ENCODE measurements at regions not wholly inside any gene's neighbourhood (a gene's known extent, or its start where the extent isn't known, plus 50 kb on each side); places are given as distances from the start of the nearest gene placed in this dataset.
"Not testable (repeated sequence)": the region's sequence is repeated elsewhere in the genome, so short reads cannot be mapped to it uniquely, and the experiment has no call there.

- DNase-seq = no peak
These were observed 69.7 kb downstream of the GLYATL1 start for GRCh38 chr11:59008947-59009346.

DNA sequence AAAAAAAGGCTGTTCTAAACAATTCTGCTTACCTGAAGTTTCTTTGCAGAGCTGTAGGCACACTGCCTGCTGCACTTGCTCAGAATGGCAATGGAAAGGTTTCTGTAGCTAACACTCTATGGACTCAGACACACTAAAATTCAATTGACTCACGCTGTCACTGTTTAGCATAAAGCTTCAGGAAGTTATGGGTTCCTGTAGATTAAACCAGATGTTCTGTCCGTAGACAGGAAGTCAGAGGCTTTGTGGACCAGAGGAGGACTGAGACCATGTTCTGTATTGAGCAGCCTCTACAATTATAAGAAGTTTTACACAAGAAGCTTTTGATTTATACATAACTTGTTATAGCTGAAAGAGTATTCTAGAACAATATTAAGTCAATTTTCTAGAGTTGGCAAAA is 70.4 kb downstream of the GLYATL1 start:
- DNase-seq = peak; percentile 19

DNA sequence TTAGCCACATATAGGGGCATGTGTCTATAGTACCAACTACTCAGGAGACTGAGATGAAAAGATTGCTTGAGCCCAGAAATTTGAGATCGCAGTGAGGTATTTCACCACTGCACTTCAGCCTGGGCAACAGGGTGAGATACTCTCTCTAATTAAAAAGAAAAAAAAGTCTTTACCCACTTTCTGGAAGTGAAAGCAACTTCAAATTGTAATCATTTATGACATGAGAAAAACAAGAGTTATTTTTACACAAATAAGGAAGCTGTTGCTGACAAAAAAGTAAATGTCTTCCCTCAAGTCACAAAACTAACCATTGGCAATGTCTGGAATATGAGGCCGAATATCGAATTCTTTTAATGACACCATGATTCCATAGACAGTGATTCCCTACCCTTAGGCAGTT is 71.4 kb downstream of the GLYATL1 start:
- no peak for DNase-seq

DNA sequence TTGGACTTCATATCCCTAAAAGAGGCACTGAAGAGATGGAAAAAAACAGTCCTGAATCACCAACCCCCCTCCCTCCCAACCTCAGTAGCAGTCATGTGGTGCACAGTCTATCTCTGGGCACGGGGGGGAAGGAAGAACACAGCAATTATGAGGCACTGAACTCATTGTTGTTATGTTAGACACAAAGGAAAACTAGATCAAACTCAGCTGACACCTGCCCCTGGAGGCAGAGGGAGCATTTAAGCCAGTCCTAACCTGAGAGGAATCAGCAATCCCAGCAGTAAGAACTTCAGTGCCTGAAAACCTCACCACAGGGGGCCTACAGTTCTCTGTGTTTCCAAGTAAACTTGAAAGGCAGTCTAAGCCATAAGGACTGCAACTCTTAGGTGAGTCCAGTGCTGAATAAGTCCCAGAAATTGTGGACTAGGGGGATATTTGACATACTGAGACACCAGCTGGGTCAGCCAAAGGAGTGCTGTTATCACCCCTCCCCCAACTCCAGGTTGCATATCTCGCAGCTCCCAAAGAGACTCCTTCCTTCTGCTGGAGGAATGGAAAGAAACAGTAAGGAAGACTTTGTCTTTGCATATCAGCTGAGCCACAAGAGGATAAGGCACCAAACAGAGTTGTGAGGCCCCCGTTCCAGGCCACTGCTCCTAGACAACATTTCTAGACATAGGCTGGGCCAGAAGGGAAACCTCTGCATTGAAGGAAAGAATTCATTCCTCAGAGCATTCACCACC is 72.5 kb downstream of the GLYATL1 start:
- no peak for DNase-seq

DNA sequence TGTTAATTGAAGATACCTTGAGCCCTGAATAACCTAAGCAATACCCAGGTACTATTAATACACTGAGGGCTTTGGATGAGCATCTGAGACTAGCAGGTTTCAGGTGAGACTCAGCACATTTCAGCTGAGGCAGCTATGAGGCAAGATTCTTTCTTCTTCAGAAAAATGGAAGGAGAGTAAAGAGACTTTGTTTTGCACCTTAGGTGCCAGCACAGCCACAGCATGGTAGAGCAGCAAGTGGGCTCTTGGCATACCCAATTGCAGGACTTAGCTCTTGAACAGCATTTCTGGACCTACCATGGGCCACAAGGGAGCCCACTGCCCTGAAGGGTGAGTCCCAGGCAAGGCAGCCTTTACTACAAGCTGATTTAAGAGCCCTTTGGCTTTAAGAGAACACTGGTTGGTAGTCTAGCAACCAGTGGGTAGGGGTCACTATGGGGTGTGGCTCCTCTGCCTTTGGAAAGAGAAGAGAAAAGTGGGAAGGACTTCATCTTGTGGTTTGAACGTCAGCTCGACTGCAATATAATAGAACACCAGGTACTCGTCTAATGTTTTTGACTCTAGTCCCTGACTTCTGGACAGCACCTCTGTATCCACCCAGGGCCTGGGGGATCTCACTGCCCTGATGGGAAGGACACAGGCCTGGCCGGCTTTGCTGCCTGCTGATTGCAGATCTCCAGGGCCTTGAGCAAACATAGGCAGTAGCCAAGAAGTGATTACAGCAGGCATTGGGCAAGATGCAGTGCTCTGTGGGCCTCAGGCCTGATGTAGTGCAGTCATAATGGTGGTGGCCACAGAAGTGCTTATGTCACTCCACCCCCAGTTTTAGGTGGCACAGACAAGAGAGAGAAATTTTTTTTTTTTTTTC is 73.3 kb downstream of the GLYATL1 start:
- DNase-seq = no peak

DNA sequence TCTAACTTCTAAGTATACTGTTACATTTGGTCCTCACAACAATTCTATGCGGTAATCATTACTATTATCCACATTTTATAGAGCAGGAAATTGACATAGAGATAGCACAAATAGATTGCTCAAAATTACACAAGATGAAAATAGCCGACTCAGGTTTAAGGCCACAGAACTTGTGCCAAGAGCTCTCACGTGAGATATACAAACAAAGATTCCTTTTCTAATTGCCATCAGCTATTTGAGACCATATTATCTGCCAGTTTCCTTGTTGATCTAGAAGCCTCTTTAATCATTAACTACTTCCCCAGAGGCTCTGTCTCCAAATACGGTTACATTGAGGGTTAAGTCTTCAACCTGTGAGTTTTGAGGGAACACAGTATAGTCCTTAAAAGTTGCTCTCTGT is 61.0 kb upstream of the GLYATL1B start:
- no peak for DNase-seq

GRCh38 chr11:59028105-59028504 is 58.0 kb upstream of the GLYATL1B start:
- no peak for DNase-seq

DNA sequence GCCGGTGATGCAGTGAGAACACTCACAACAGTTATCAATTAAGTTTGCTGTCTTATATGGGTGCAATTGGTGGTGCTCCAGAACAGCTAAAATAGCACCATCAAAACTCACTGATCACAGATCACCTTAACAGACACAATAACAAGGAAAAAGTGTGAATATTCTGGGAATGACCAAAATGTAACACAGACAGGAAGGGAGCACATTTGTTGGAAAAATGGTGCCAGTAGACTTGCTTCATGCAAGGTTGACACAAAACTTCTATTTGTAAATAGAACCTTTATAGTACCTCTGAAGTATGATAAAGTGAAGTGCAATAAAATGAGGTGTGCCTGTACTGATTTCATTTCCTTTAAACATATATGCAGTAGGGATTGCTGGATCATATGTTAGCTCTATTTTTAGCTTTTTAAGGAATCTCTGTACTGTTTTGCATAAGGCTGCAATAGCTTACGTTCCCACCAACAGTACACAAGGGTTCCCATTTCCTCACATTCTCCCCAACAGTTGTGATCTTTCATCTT is 56.7 kb upstream of the GLYATL1B start:
- DNase-seq = no peak

DNA sequence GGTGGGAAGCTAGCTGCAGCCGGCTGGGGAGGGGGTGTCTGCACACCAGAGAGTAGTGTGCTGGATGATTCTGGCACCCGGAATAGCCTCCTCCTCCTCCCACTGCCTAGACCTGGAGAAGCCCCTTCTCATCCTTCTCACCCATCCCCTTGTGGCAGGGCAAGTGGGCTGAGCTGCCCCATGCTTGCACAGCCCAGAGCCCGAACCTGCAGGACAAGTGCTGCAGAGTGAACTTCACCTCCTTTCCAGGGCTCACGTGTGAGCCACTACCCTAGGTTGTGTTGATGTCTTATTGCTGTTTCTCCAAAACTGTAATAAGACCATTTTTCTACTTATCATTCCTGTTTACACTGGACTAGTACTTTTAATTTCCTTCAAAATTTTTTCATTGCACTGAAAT is 56.1 kb upstream of the GLYATL1B start:
- DNase-seq = no peak

- not testable (repeated sequence) for DNase-seq
These were observed 54.4 kb upstream of the GLYATL1B start for GRCh38 chr11:59031746-59032145.

Data from hematopoietic multipotent progenitor cell treated with erythropoietin and hydrocortisone succinate and interleukin-3 and kit ligand, for 8 days (in vitro differentiated cells).